GM18873 (cell line): ENCODE measurements at regions not wholly inside any gene's neighbourhood (a gene's known extent, or its start where the extent isn't known, plus 50 kb on each side); places are given as distances from the start of the nearest gene placed in this dataset.
"Not testable (repeated sequence)": the region's sequence is repeated elsewhere in the genome, so short reads cannot be mapped to it uniquely, and the experiment has no call there.

ENCODE experiments used
- ATAC-seq: cut with Tn5 transposase; IDR thresholded peaks from one replicate; pipeline ENCODE4 v1.9.1; 2021; ENCODE audit warnings: mild to moderate bottlenecking, moderate library complexity, moderate number of reproducible peaks; ENCODE audit not compliant: unreplicated experiment, low FRiP score

DNA sequence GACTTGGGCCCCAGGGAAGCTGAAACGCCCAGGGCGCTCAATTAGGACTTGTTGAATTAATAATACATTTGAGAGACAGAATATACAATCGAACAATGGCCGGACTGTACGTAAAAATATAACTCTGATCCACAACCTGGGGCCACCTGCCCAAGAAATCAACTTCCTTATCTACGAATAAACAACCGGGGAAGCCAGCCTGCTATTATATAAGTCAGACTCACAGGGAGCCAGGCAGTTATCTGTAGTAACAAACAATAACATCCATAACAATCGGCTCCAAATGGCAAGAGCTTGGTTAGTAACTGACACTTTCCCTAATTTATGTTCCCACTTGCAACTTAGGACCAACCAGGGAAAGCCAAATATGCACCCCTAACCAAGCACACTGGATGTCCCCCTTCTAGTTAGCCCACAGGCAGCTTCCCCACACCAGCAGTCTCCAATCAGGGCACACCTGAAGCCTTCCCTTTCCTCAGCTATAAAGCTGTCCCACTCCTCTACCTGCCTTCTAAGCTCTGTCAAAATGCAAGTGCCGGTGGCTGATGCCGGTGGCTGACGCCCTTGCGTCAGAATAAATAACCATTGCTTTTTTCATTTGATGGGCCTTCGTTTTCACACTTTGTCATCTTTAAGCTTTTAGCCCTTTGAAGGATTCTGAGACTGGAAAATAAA, 135.2 kb downstream of the FAM72B start:
- not testable (repeated sequence) for ATAC-seq

DNA sequence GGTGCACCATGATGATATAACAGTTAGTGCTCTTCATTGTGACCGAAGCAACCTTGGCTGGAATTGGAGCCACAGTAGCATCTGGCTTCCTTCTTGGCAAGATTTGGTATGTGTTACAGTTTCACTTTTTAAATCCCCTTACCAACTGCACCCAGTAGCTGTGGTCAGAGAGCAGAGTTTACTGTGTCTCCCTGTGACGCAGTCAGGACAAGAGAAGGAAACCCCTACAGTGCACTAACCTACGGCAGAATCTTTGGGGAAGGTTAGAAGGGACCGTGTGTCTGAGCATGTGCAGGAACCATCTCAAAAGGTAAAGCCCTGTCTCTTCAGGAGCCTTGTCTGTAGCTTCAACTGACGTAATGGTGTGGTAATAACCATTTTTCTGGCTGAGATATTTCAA, 134.0 kb downstream of the FAM72B start:
- ATAC-seq, result not testable (repeated sequence)

DNA sequence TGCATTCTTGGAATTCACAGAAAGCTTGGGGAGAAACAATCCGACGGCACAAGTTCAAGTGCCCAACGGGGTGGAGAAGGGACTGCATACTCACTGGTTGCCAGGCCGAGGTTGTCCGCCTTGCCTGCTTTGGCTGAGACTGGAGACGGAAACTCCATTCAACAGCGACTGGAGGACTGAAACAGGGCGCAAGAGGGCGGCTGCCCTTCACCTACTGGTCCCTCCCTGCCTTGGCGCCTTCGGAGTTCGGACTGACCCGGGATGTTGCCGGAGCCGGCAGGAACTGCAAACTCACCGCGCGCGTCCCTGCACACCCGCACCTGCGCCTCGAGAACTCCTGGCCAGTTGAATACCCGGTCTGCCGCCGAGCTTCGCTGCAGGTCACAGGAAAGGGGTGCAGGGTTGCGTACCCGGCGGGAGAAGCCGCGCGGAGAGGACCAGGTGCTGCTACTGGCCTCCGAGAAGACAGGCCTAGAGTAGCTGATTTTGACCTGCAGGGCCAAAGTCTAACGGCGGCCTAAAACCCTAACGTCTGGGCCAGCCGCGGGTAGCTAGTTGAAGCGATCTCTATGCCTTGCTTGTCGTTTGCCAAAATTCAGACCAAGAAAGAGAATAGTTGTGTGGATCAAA, 132.9 kb downstream of the FAM72B start:
- not testable (repeated sequence) for ATAC-seq

DNA sequence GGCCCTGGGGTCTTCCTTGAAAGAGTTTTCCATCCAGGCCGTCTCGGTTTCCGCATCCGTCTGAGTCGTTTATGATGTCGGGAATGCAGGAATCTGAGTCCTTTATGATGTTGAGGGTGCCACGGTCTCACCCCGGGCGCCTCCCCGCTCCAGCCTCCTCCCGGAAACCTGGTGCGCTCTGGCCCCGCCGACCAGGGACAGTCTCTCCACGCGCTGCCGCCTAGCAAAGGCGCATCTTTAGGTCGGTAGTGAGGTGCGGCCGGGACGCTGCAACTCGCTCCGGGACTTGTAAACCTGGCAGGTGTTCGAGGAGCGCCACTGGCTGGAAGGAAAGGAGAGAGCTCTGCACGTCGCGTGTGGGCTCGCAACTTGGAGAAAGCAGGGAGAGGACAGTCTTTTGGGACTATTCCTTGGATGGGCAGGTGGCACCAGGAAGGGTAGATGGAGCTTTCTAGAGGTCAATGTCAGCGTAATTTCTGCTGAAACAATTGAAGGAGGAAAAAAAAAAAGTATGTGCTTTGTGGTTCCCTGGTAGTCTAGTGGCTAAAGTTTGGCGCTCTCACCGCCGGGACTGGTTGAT, 132.0 kb downstream of the FAM72B start:
- not testable (repeated sequence) for ATAC-seq

DNA sequence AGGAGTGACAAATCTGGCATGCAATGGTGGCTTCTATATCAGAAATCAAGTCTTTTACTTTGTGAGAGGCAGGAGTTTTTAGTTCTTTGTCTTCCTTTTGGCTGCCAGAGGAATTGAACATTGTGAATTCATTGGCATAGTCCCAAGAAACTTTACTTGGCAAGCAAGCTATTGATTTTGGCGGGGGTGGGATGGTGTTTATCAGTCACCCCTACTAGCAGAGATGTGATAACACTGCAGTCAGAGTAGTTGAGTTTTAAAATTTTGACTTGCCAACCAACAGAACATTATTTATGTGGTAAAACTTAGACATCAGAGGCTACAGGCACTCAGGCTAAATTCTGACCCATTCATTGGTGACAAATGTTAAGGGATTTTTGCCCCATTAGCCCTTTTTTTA, 129.2 kb downstream of the FAM72B start:
- not testable (repeated sequence) for ATAC-seq

DNA sequence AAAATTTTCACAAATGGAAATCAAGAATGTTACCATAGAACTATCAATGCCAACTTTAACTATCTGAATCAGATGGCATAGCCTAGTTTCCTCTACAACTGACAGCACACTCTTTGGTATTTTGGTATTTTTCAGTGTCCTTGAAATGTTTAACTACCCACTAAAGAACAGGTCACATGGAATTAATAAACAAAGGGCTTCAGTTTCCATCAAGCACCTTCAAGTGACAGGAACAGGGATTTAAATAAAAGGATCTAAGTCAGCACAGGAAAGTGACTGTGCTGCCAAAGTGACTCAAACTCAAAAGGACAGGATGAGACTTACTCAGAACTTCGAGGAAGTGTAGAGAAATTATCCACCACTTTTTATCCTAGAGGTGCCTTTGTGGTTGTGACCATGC, 117.2 kb downstream of the FAM72B start:
- ATAC-seq, result not testable (repeated sequence)

DNA sequence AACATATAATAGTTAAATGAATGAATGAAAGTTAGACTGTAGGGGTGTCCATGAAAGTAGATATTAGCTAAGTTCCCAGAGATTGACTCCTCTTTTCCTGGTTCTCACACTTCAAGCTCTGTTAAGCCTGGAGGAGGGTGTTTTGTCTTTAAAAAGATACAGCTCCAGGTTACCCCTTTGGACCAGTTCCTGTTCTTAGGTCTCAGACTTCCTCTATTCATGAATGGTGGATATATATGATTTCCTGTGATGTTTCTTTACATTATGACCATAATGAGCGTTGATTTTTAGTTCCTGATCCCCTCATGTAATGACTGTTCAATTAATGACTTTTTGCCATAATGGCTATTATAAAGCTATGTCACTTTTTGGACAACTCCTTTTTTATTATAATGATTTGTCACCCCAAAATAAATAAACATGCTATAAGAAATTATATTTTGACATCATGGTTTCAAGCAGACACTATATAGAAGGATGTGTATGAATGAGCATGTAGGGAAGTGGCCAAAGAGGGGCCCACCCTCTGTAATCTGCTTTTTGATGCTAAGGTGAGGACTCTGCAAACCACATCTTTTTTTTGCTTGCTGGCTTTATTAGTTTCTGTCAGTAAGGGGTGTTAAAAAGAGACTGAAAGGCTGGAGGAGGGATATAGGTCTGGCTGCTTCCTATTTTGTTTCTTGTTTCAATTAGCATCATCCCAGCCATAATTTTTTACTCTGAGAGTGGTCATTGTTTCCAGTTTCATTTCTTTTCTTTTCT, 115.2 kb downstream of the FAM72B start:
- not testable (repeated sequence) for ATAC-seq

DNA sequence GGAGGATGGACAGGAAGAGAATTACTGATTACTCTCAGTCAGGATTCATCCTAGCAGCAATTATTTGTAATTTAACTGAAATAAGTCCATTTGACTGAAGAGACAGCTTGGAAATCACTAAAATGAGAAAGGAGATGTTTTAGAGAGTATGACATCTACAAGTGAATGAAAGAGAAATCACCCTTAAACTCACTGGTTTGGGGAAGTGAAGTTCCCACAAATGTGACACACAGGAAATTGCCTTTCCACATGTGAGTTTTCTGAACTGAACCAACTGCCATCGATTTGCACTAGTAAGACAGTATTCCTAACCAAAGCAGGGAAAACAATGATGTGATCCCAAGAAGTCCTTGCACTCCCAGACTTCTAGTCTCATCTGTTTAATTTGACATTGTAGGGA, 110.3 kb downstream of the FAM72B start:
- not testable (repeated sequence) for ATAC-seq

DNA sequence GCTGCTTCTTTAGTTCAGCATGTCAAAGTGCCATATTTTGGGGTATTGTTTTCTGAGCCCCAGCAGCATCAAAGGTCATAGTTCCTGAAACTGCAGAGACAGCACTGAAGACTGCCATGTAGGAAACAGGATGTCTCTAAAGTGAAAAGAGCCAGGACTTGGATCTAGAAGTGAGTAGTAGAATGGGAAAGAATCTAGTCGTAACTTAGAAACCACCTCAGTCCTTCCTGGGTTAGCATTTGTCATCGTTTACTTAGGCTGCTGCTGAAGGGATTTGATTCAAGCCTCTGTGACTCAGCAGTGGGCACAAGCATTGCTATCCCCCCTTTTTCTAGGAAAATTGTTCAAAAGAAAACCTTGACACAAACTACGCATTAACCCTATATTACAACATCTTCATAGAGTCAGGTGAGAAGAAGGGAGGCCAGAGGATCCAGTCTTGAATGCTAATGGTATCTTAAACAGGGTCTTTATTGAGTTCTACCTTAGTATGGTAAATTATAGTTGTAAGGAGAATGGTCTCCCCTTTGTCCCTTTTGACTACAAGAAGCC, 108.8 kb downstream of the FAM72B start:
- ATAC-seq, result not testable (repeated sequence)

DNA sequence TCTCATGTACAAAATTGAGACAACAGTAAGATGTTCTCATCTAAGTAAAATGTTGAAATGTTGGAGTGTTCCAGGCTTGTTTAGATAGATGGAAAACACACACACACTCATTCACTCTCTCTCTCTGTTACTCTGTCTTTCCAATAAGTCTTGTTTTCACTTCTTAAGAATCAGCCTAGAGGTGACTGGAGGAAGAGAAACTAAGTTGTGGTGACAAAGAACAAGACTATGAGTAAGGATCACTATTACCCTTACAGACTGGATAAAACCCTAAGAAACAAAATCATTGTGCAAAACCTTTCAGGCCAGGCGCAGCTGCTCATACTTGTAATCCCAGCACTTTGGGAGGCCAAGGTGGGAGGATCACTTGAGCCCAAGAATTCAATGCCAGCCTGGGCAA, 107.5 kb downstream of the FAM72B start:
- ATAC-seq, result not testable (repeated sequence)

DNA sequence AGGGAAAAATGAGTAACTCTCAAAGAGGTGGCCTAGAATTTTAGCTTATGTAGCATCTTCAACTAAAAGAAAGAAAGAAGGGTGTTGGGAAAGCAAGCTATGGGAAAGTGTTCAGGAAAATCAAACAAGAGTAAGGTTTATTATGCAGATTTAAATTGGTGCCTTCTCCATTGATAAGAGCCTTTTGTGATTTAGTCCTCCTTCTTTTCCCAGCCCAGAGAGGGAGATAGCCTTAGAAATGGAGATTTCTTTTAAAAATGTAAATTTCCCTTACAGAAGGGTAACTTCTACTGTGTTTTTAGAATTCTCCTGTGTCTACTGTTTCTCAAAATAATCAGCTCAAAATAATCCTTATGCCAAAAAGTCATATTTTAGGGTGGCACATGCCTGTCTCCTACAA, 104.5 kb downstream of the FAM72B start:
- ATAC-seq, result not testable (repeated sequence)

DNA sequence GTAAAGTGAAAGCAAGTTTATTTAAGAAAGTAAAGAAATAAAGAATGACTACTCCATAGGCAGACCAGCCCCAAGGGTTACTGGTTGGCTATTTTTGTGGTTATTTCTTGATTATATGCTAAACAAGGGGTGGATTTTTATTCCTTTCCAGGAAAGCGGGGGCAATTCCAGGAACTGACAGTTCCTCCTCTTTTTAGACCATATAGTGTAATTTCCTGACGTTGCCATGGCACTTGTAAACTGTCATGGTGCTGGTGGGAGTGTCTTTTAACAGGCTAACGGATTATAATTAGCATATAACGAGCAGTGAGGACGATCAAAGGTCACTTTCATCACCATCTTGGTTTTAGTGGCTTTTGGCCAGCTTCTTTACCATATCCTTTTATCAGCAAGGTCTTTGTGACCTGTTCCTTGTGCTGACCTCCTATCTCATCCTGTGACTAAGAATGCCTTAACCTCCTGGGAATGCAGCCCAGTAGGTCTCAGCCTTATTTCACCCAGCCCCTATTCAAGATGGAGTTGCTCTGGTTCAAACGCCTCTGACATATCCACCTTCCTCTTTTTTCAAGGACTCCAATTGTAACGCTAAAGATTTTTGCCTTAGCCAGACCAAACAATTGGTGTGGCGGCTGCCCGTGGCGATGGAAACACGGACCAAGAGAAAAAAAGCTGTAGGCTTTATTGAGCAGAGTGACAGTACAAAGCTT, 103.8 kb downstream of the FAM72B start:
- ATAC-seq, result not testable (repeated sequence)

DNA sequence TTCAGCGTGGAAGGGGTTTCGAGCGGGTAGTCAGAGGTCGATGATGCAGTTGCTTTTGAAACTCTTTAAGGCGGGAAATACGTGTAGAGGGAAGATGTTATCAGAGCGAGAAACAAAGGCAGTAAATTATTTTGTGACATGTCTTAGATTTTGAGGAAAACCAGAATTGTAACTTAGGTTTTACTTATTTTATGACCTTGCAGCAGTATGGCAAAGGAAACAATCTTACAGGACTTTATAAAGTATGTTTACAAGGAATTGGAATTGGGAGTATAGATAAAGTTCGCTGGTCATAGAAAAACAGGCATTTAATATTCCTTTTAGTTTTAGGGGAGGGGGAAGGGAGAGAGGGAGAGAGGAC, 103.3 kb downstream of the FAM72B start:
- not testable (repeated sequence) for ATAC-seq

DNA sequence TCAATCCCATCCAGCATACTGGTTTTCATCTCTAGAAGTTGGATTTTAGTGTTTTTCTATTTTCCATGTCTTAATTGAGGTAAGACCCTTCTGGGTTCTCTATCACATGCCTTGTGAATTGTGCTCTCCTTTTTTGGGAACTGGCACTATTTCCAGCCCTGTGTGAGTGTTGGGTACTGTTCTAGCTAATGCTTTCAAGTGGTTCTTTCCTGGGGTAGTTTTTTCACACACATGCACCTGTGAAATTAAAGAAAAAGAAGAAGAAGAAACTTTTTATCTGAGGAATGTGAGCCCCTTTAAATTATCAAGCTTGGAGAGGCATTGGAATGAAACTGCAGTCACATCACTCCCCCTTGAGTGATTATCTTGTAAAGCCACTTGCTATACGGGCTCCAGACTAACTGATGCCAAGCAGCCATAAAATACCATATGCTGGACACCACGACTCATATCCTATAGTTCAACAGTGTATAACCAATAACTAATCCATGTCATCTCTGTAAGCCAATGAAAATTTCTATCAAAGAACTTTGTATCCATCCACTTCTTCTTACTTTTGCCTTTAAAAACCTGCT, 102.4 kb downstream of the FAM72B start:
- not testable (repeated sequence) for ATAC-seq

DNA sequence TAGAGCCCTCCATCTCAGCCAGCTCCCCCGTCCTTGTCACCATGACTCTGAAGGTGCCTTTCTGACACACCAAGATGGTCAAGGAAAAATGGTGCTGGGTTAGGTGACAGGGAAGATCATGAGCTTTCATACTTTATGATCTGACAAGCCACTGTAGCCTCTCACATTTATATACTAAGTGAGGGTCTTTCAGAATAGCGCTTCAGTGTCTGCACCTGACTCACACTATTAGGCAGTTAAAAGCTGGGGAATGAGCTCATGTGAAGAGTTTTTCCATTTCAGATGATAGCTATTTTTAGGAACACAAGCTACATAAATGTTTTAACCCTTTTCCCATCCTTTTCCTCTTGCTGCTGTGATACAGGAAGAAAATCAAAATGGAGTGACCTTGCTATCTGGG, 101.1 kb downstream of the FAM72B start:
- ATAC-seq, result not testable (repeated sequence)

DNA sequence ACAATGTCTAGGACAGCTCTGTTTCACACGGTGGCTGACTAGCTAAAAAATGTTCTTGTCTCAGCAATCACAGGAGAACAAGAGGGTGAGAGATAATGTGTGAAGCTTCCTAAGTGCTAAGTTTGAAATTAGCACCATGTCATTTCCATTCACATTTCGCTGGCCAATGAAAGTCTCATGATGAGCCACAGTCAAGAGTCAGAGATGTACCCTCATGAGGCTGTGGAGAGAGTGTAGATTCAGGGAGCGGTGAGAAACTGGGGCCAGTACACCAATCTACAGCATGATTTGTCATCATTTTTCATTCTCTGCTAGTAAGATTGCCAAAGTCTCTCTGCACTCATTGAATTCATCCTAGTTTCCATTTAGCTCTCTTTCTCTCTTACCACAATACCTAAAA, 97.9 kb downstream of the FAM72B start:
- not testable (repeated sequence) for ATAC-seq

DNA sequence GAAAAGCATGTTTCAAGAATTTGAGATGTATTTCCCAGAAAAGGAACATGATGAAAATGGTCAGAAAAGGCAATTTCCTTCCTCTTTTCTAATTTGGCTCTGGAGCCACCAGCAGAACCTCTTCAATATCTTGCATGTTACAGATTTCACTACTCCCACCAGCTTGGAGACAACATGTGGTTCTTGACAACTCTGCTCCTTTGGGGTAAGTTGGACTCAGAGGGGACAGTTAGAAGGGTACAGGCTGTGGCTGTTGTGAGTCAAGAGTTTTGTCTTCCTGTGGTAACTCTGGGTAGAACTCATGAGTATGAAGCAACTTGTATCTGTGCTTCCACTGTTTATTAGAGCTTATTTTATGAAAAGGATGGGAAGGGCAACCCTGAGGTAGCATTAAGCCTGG, 96.9 kb downstream of the FAM72B start:
- not testable (repeated sequence) for ATAC-seq

DNA sequence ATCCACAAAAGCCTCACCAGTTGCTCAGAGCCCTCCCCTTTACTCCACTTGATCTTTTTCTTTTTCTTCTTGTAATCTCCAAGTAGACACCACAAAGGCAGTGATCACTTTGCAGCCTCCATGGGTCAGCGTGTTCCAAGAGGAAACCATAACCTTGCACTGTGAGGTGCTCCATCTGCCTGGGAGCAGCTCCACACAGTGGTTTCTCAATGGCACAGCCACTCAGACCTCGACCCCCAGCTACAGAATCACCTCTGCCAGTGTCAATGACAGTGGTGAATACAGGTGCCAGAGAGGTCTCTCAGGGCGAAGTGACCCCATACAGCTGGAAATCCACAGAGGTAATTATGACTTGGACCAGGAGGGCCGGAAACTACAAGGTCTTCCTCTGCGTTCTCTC, 95.6 kb downstream of the FAM72B start:
- not testable (repeated sequence) for ATAC-seq

DNA sequence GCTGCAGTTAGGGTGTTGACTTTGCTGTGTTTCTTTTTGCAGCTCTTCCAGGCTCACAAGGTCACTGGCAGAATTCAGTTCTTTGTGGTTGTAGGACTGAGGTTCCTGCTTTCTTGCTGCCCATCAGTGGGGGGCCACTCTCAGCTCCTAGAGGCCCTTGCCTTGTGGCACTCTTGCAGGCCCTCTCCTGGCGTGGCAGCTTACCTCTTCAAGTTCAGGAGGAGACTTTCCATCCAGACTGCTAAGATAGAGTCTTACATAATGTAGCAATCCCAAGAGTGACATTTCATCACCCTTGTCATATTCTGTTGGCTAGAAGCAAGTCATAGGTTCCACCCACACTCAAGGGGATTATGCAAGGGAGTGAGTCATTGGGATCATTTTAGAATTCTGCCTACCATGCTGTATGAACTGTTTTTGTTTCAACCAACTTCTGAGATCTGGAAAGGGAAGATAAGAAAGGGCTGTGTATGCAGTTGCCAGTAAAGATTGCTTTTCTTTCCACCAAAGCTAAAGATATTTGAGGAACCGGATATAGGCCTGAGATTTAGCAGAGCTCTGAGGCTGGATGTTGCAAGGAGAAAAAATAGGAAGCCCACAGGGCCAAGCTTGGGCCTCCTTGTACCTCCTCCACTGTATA, 91.7 kb downstream of the FAM72B start:
- ATAC-seq, result not testable (repeated sequence)
